Choroid plexus epithelial cell (primary cell): ENCODE measurements at regions not wholly inside any gene's neighbourhood (a gene's known extent, or its start where the extent isn't known, plus 50 kb on each side); places are given as distances from the start of the nearest gene placed in this dataset.

Source experiments
- DNase-seq: peaks from one replicate; pipeline ENCODE4 v3.0.0-alpha.2; 2010; ENCODE audit warnings: low read depth
- H3K4me3 ChIP-seq: 2 replicates; pipeline ENCODE4 v1.5.1; 2011; ENCODE audit warnings: low read depth, mild to moderate bottlenecking, control low read depth, low read length, moderate library complexity
- CTCF ChIP-seq: conservative IDR thresholded peaks from 2 replicates; pipeline ENCODE4 v1.5.1; 2011; ENCODE audit warnings: low read depth, mild to moderate bottlenecking, control low read depth, inconsistent platforms, low read length, moderate library complexity

DNA sequence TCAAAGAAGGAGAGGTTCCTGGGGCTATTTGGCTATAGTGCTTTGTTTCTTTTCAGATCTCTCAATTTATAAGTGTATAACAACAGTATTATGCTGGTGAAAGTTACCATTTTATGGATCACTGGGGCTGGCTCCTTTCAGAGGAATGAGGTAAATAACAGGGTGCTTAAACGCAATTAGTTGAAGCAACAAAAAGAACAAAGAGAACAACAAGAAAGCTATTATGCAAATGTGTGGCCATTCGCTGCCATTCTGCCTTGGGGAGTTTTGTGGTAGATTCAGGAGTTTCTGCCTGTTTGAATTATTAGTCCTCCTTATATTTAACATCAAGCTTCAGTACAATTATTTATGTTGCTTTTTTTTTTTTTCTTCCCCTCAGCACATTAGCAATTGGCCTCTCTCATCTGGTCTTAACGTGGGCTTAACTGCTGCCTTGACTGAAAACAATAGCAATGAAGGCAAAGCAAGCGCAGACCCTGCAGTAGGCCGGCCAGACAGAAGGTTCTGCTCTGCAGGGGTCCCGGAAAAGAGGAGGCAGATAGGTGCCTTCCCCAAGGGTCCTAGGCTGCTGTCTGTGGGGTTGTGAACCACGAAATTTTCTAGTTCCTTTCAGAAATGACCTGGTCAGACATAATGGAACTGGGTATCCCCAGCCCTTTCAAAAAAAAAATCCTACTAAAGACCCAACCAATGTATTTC lies 339.9 kb upstream of the PODXL start:
- TF ChIP-seq CTCF, result no peak
- no peak overlapping the region for H3K4me3 ChIP-seq
- no peak for DNase-seq

DNA sequence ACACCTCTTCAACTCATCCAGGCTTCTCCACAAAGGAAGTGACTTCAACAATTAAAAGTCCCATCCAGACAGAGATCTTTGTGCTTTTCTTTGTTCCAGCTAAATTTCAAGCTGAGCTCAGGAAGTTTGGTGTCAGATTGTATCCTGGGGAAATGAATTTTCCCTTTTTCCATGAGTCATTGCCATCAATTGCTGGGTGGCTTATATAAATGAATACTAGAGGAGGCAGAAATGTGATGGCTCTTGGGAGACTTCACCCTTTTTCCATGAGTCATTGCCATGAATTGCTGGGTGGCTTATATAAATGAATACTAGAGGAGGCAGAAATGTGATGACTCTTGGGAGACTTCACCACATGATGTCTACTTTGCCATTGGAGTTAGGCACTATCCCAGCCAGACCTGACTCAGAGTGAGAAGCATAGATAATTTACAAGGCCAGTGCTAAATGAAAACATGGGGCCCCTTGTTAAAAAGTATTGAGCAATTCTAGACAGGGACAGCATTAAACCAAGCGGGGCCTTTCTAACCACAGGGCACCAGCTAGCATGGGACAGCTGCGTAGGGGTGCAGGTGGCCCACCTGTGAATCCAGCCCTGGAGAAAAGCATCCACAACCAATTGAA lies 339.2 kb upstream of the PODXL start:
- DNase-seq, result peak; percentile 45
- no peak for TF ChIP-seq CTCF
- no peak overlapping the region for H3K4me3 ChIP-seq

- H3K4me3 ChIP-seq, result no peak overlapping the region
- DNase-seq, result no peak
- no peak for TF ChIP-seq CTCF
These were observed 337.4 kb upstream of the PODXL start for GRCh38 chr7:131893631-131894340.

DNA sequence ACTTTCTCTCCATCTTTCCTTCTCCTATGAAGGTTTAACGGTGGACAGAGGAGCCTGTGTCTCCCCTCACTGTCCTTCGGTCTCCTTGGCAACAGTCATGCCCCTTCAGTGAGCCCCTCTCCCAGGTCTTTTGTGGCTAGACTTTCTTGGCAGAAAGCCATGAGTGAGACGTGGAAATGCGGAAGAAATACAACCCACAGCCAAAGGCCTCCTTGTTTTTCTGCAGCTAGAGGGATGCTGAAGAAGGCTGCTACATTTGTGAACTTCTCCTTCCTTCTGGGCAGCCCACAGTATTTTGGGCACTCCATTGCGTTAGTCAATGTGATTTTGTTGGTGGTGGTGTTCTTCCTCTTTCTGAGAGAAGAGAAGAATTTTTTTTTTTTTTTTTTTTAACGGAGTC lies 333.7 kb upstream of the PODXL start:
- DNase-seq, result no peak
- TF ChIP-seq CTCF, result no peak
- no peak overlapping the region for H3K4me3 ChIP-seq

GRCh38 chr7:131889572-131890150 lies 333.2 kb upstream of the PODXL start:
- no peak for DNase-seq
- TF ChIP-seq CTCF, result no peak

GRCh38 chr7:131883769-131884168 lies 327.3 kb upstream of the PODXL start:
- H3K4me3 ChIP-seq, result no peak overlapping the region
- no peak for DNase-seq
- no peak for TF ChIP-seq CTCF

More at GRCh38 chr7:131889572-131890150, 333.2 kb upstream of the PODXL start:
- H3K4me3 ChIP-seq, result no peak overlapping the region
